Omental fat pad (tissue), 3 donors: ENCODE measurements at regions not wholly inside any gene's neighbourhood (a gene's known extent, or its start where the extent isn't known, plus 50 kb on each side); places are given as distances from the start of the nearest gene placed in this dataset.

Experiments used
- ATAC-seq: fragments of 150-250 bp; one replicate; pipeline ENCODE4 v1.9.1; 2016; ENCODE audit warnings: mild to moderate bottlenecking, moderate library complexity; ENCODE audit not compliant: low FRiP score
- DNase-seq: peaks from one replicate; pipeline ENCODE4 v3.0.0-alpha.2; 2019; ENCODE audit warnings: low spot score
- CTCF ChIP-seq, 3 donors: fragments of 450-650 bp; IDR thresholded peaks; one replicate each; pipeline ENCODE4 v1.5.1; 2016 to 2017; ENCODE audit warnings: antibody characterized with exemption in 3 of 3, mild to moderate bottlenecking in 3 of 3, moderate library complexity in 2 of 3

- no peak for ATAC-seq
- no peak for DNase-seq
- TF ChIP-seq CTCF (IDR thresholded peaks at IDR 0.05) = no peak
Observed at GRCh38 chr14:53532853-53533252, 379.7 kb upstream of the DDHD1 start.

GRCh38 chr14:53531730-53532129 is 378.6 kb upstream of the DDHD1 start:
- TF ChIP-seq CTCF (IDR thresholded peaks at IDR 0.05) = no peak
- no peak for DNase-seq
- no peak for ATAC-seq

- TF ChIP-seq CTCF (IDR thresholded peaks at IDR 0.05) = no peak
- ATAC-seq (no peak), DNase-seq (no peak)
Observed at GRCh38 chr14:53531156-53531555, 378.0 kb upstream of the DDHD1 start.

- TF ChIP-seq CTCF (IDR thresholded peaks at IDR 0.05) = no peak
- DNase-seq (no peak), ATAC-seq (no peak)
Observed at GRCh38 chr14:53529519-53529918, 376.4 kb upstream of the DDHD1 start.

GRCh38 chr14:53528185-53528671 is 375.1 kb upstream of the DDHD1 start:
- ATAC-seq (no peak), DNase-seq (no peak)

GRCh38 chr14:53526200-53526599 is 373.1 kb upstream of the DDHD1 start:
- ATAC-seq (no peak), DNase-seq (no peak)
- no peak for TF ChIP-seq CTCF (IDR thresholded peaks at IDR 0.05)

More at GRCh38 chr14:53528185-53528671, 375.1 kb upstream of the DDHD1 start:
- TF ChIP-seq CTCF (IDR thresholded peaks at IDR 0.05) = no peak

GRCh38 chr14:53525608-53526007 is 372.5 kb upstream of the DDHD1 start:
- TF ChIP-seq CTCF (IDR thresholded peaks at IDR 0.05) = no peak
- ATAC-seq (no peak), DNase-seq (no peak)
